Endothelial cell of umbilical vein (primary cell): ENCODE measurements at regions not wholly inside any gene's neighbourhood (a gene's known extent, or its start where the extent isn't known, plus 50 kb on each side); places are given as distances from the start of the nearest gene placed in this dataset.

Experiments used
- BruUV-seq: library from RNA; stranded (reverse); fragments of 400-500 nt; replicated peaks from 2 replicates; lab custom pipeline; 2021; lab: Mats Ljungman, UMichigan
- CTCF ChIA-PET: fragments of 300-600, 350-600 bp; sonication (Branson Sonifier 250); formaldehyde crosslinking; loops from one replicate; lab custom pipeline; 2021; ENCODE audit warnings: antibody characterized with exemption, inconsistent platforms; lab: Charles Lee
- POLR2A ChIA-PET: fragments of 300-600, 350-600 bp; sonication (Branson Sonifier 250); formaldehyde crosslinking; loops from one replicate; lab custom pipeline; 2021; ENCODE audit warnings: antibody characterized with exemption, inconsistent platforms; lab: Charles Lee
- DNase-seq: peaks from one replicate; pipeline ENCODE4 v3.0.0-alpha.2; 2011; ENCODE audit warnings: low read depth, low spot score
- FAIRE-seq: peaks from 2 replicates; lab custom pipeline; 2011; peaks lifted over from hg19 to GRCh38; lab: Jason Lieb, UNC
- H2AFZ ChIP-seq: 2 replicates; pipeline ENCODE4 v1.6.0; 2012; ENCODE audit warnings: low read depth, low read length, control low read depth, inconsistent platforms
- H3K27ac ChIP-seq: 2 replicates; pipeline ENCODE4 v1.5.1; 2011; ENCODE audit warnings: low read depth, mild to moderate bottlenecking, control low read depth, low read length, moderate library complexity; ENCODE audit not compliant: insufficient read depth
- H3K27me3 ChIP-seq, 2 experiments: 2 replicates each; pipeline versions ENCODE4 v1.6.0 to v1.6.1; 2011; ENCODE audit warnings: low read length in 2 of 2, mixed read lengths in 1 of 2; ENCODE audit not compliant: control insufficient read depth in 2 of 2, insufficient read depth in 2 of 2
- H3K36me3 ChIP-seq, 2 experiments: 2 replicates in 1 of 2; 3 replicates in 1 of 2; pipeline ENCODE4 v1.5.1; 2011; ENCODE audit warnings: low read length in 2 of 2, mild to moderate bottlenecking in 1 of 2, moderate library complexity in 1 of 2; ENCODE audit not compliant: control insufficient read depth in 2 of 2, insufficient read depth in 2 of 2; ENCODE audit errors: extremely low read depth in 1 of 2
- H3K4me1 ChIP-seq: 3 replicates; pipeline ENCODE4 v1.5.1; 2011; ENCODE audit warnings: mild to moderate bottlenecking, low read length; ENCODE audit not compliant: control insufficient read depth, insufficient read depth; ENCODE audit errors: extremely low read depth
- H3K4me2 ChIP-seq: 2 replicates; pipeline ENCODE4 v1.6.1; 2011; ENCODE audit warnings: low read length, control low read depth, mixed read lengths; ENCODE audit not compliant: insufficient read depth
- H3K4me3 ChIP-seq, 3 experiments: fragments of 200-600 bp in 1 of 3; sonication (generic), shearing (Covaris generic) in 1 of 3; replicated peaks in 1 of 3; 2 replicates each; pipeline ENCODE4 v1.5.1; 2011 to 2016; ENCODE audit warnings: control low read depth in 3 of 3, low read length in 3 of 3, mild to moderate bottlenecking in 2 of 3, inconsistent platforms in 1 of 3, low read depth in 1 of 3, moderate library complexity in 1 of 3; ENCODE audit not compliant: insufficient read depth in 1 of 3
- H3K79me2 ChIP-seq: 2 replicates; pipeline ENCODE4 v1.6.0; 2012; ENCODE audit warnings: low read length, inconsistent platforms; ENCODE audit not compliant: control insufficient read depth, insufficient read depth
- H3K9ac ChIP-seq: replicated peaks from 2 replicates; pipeline ENCODE3; 2011; ENCODE audit warnings: low read length, control low read depth; ENCODE audit not compliant: insufficient read depth; ENCODE audit errors: extremely low read depth
- H3K9me1 ChIP-seq: replicated peaks from 3 replicates; pipeline ENCODE4 v1.6.0; 2011; ENCODE audit warnings: mild to moderate bottlenecking, low read length; ENCODE audit not compliant: control insufficient read depth, insufficient read depth; ENCODE audit errors: extremely low read depth
- H3K9me3 ChIP-seq: replicated peaks from 2 replicates; pipeline ENCODE4 v1.5.1; 2012; ENCODE audit warnings: low read length, inconsistent platforms; ENCODE audit not compliant: control insufficient read depth, insufficient read depth
- H4K20me1 ChIP-seq: replicated peaks from 2 replicates; pipeline ENCODE3; 2011; ENCODE audit warnings: mild to moderate bottlenecking, low read length; ENCODE audit not compliant: control insufficient read depth, insufficient read depth; ENCODE audit errors: extremely low read depth
- EZH2 ChIP-seq: IDR thresholded peaks from 2 replicates; pipeline ENCODE4 v1.6.1; 2012; ENCODE audit warnings: borderline replicate concordance, low read depth, mild to moderate bottlenecking, moderate library complexity, low read length, inconsistent platforms; ENCODE audit not compliant: severe bottlenecking
- FOS ChIP-seq: IDR thresholded peaks from 2 replicates; pipeline ENCODE4 v1.6.1; 2011; ENCODE audit warnings: mild to moderate bottlenecking, low read length, moderate library complexity, borderline replicate concordance; ENCODE audit not compliant: insufficient read depth
- GATA2 ChIP-seq: IDR thresholded peaks from 2 replicates; pipeline ENCODE4 v1.7.0; 2011; ENCODE audit warnings: low read depth, mild to moderate bottlenecking, moderate library complexity, mixed read lengths, low read length; ENCODE audit not compliant: insufficient read length, insufficient read depth
- JUN ChIP-seq: IDR thresholded peaks from 2 replicates; pipeline ENCODE4 v1.6.1; 2011; ENCODE audit warnings: borderline replicate concordance, low read depth; ENCODE audit not compliant: insufficient read length, insufficient read depth
- MYC ChIP-seq: IDR thresholded peaks from one replicate; pipeline ENCODE4 v1.6.1; 2011; ENCODE audit warnings: mild to moderate bottlenecking, low read depth, low read length
- POLR2A ChIP-seq: IDR thresholded peaks from 2 replicates; pipeline ENCODE4 v1.6.1; 2012; ENCODE audit warnings: low read depth, mild to moderate bottlenecking, control low read depth, low read length
- POLR2AphosphoS5 ChIP-seq: IDR thresholded peaks from 2 replicates; pipeline ENCODE4 v1.6.1; 2012; ENCODE audit warnings: low read depth, mild to moderate bottlenecking, control low read depth, low read length, moderate library complexity; ENCODE audit not compliant: insufficient read depth
- dilution Hi-C: fragments of 300-500 bp; cut with MboI; formaldehyde crosslinking; loops from one replicate; pipeline ENCODE4 v1.15.0; 2019; ENCODE audit warnings: low sequenced_read_pairs; ENCODE audit not compliant: extremely low pct_ligation_motif_present
- intact Hi-C: fragments of 100-400 bp; cut with micrococcal nuclease; formaldehyde crosslinking; loops from one replicate; pipeline ENCODE4 v1.10.0; 2022
- TF ChIP-seq, protein P1 (sequence below), 2 donors: IDR thresholded peaks; 1 replicate in 1 of 2; 2 replicates in 1 of 2; pipeline ENCODE4 v1.5.1; 2011; ENCODE audit warnings: low read length in 2 of 2, mild to moderate bottlenecking in 2 of 2, moderate library complexity in 2 of 2, control low read depth in 1 of 2, inconsistent platforms in 1 of 2, low read depth in 1 of 2; ENCODE audit not compliant: insufficient read depth in 1 of 2; ENCODE audit errors: extremely low read depth in 1 of 2
- TF ChIP-seq, protein P2 (sequence below): IDR thresholded peaks from 2 replicates; pipeline ENCODE4 v1.6.1; 2011; ENCODE audit not compliant: insufficient read depth, insufficient read length

DNA sequence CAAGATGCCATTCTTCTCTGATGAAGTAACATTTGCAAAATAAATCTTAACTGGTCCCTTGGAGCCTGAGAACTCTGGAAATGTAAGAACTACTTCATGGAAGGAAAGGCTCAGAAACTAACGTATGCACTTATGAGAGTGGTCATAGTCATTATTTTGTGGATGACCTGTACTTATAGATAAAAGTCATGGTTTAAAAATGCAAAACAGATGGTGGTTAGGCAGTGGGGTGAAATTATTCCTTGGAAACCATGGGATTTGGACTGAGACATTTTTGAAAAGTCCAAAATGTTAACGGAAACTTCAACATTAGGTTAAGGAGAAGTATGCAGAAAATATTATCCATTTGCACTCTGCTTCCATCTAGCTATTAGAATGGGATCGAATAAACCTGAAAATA is 223.0 kb downstream of the ICOS start:
- no TSS peak for BruUV-seq
- no peak overlapping the region for H3K27ac ChIP-seq
- CTCF ChIA-PET, result interaction anchor here (6.0 kb wide), 1 partner anchor 14 kb away, joined by 33 read pairs; no protein-coding TSS in a partner anchor

More for the DNA sequence above, 223.0 kb downstream of the ICOS start:
- POLR2A ChIA-PET, result no interaction called here
- H4K20me1 ChIP-seq, result no peaks in the 10 kb centered on the region
- FAIRE-seq, result no peak
- H2AFZ ChIP-seq, result no peak overlapping the region
- no peaks in the 10 kb centered on the region for H3K79me2 ChIP-seq
- no peak overlapping the region for H3K9ac ChIP-seq
- no peaks in the 10 kb centered on the region for H3K4me1 ChIP-seq
- intact Hi-C loops (no loop called here), dilution Hi-C loops (no loop called here)
- no peaks in the 10 kb centered on the region for H3K36me3 ChIP-seq
- no peaks in the 10 kb centered on the region for H3K9me1 ChIP-seq
- no peak for DNase-seq
- H3K4me2 ChIP-seq, result no peak overlapping the region
- H3K4me3 ChIP-seq, result no peak overlapping the region
- H3K27me3 ChIP-seq, result no peaks in the 10 kb centered on the region
- no peak for TF ChIP-seq MYC
- no peak for TF ChIP-seq POLR2A
- no peak for TF ChIP-seq FOS
- no peak for TF ChIP-seq EZH2
- TF ChIP-seq, protein P1, sequence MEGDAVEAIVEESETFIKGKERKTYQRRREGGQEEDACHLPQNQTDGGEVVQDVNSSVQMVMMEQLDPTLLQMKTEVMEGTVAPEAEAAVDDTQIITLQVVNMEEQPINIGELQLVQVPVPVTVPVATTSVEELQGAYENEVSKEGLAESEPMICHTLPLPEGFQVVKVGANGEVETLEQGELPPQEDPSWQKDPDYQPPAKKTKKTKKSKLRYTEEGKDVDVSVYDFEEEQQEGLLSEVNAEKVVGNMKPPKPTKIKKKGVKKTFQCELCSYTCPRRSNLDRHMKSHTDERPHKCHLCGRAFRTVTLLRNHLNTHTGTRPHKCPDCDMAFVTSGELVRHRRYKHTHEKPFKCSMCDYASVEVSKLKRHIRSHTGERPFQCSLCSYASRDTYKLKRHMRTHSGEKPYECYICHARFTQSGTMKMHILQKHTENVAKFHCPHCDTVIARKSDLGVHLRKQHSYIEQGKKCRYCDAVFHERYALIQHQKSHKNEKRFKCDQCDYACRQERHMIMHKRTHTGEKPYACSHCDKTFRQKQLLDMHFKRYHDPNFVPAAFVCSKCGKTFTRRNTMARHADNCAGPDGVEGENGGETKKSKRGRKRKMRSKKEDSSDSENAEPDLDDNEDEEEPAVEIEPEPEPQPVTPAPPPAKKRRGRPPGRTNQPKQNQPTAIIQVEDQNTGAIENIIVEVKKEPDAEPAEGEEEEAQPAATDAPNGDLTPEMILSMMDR (IDR thresholded peaks at IDR 0.05; ENCODE audit: extremely low read depth in 1 of 2, insufficient read depth in 1 of 2, low read depth in 1 of 2, low read length in 2 of 2), result no peak
- TF ChIP-seq JUN, result no peak
- no peak for TF ChIP-seq POLR2AphosphoS5
- TF ChIP-seq GATA2, result no peak
- TF ChIP-seq, protein P2, sequence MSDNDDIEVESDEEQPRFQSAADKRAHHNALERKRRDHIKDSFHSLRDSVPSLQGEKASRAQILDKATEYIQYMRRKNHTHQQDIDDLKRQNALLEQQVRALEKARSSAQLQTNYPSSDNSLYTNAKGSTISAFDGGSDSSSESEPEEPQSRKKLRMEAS, result no peak
- no peaks in the 10 kb centered on the region for H3K9me3 ChIP-seq
